GM19025 (cell line): ENCODE measurements at regions not wholly inside any gene's neighbourhood (a gene's known extent, or its start where the extent isn't known, plus 50 kb on each side); places are given as distances from the start of the nearest gene placed in this dataset.
"Not testable (repeated sequence)": the region's sequence is repeated elsewhere in the genome, so short reads cannot be mapped to it uniquely, and the experiment has no call there.

Experiments used
- ATAC-seq: cut with Tn5 transposase; IDR thresholded peaks from one replicate; pipeline ENCODE4 v1.9.1; 2021; ENCODE audit warnings: mild to moderate bottlenecking, low read depth, moderate library complexity; ENCODE audit not compliant: unreplicated experiment

GRCh38 chr7:24125765-24126164, 158.2 kb upstream of the NPY start:
- no peak for ATAC-seq

- ATAC-seq = no peak
These were observed 156.1 kb upstream of the NPY start for GRCh38 chr7:24127930-24128329.

- no peak for ATAC-seq
These were observed 154.4 kb upstream of the NPY start for GRCh38 chr7:24129597-24129996.

DNA sequence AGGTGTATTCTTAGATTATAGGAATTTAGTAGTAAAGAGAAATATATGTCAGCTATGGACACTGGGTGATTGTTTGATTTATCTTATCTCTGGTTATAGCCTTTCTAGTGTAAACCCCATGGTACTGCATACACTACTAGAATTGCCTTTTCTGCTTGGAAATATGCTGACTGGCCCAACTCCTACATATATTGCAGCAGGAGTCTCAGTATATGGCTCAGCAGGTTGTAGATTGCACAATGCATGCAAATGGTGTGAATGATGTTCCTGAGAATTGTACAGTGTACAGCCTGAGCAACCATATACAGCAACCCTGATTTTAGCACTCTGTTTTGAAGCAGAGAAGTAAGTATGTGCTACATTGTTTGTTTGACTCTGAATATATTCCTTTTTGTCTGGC, 153.4 kb upstream of the NPY start:
- ATAC-seq = no peak

DNA sequence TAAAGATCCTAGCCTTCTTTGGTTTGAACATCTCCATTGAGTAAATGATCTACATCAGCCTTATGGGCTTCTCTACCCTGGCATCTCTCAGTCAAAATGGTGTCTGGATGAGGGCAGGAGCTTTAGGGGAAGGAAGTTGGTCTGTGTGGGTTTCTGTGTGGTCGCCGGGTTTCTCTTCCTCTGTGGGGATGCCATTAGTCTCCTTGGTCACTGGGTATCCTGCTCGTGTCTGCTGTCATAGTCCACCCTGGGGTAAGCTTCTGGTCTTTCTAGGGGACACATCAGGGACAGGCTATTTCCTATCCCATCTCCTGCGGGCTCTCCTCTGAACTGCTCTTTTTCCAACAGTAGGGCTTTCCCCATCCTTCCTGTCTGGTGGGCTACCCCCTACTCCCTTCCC, 150.3 kb upstream of the NPY start:
- no peak for ATAC-seq

DNA sequence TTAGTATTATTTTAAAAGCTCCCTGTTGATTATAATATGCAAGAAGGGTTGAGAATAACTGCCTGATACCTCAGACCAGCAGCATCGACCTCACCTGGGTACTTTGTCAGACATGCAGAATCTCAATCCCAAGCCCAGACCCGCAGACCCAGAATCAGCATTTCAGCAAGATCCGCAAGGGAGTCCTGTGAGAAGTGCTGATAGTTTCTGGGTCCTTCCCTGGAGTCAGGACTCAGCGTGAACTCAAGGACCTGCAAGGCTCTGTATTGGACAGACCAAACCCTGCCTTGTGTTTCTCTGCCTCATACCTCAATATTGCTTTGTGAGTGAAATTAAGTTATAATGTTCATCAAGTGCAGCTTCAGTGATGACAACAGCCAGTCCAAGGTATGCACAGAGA, 149.5 kb upstream of the NPY start:
- no peak for ATAC-seq

GRCh38 chr7:24135003-24135817, 148.8 kb upstream of the NPY start:
- ATAC-seq = peak; percentile 67

- no peak for ATAC-seq
These were observed 146.7 kb upstream of the NPY start for GRCh38 chr7:24137338-24137737.

DNA sequence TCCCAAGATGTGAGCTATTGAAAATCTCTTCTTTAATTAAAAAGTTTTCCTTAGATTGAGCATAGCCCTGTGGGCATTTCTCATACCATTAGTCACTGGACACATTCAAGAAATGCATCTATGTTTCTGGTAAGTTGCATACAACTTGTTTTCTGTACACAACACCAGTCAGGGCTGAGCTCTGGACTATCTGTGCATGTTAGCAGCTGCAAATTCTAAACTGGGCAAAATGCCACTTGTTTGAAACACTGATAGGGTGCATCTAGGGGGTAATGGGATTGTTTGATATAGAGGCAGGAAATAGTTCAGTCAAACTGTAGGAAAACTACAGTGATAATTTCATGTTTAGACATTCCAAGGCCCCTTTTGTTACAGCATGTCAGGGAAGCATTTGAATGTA, 145.6 kb upstream of the NPY start:
- ATAC-seq = no peak

DNA sequence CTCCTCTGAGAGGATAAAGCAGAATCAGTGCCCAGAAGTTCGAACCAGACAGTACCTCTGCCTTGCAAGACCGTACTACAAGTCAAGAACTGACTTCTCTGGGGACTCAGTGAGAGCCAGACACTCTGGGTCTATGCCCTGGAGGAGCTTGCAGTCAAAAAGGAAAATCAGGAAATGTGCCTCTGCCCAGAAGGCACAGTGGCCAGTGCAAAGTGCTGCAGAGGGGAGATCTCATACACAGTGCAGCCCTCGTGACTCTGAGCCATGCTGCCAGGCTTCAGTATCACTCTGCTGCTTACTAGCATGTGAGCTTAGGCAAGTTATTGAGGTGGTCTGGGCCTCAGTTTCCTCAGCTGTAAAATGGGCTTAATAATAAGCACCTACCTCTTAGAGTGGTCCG, 144.0 kb upstream of the NPY start:
- no peak for ATAC-seq

DNA sequence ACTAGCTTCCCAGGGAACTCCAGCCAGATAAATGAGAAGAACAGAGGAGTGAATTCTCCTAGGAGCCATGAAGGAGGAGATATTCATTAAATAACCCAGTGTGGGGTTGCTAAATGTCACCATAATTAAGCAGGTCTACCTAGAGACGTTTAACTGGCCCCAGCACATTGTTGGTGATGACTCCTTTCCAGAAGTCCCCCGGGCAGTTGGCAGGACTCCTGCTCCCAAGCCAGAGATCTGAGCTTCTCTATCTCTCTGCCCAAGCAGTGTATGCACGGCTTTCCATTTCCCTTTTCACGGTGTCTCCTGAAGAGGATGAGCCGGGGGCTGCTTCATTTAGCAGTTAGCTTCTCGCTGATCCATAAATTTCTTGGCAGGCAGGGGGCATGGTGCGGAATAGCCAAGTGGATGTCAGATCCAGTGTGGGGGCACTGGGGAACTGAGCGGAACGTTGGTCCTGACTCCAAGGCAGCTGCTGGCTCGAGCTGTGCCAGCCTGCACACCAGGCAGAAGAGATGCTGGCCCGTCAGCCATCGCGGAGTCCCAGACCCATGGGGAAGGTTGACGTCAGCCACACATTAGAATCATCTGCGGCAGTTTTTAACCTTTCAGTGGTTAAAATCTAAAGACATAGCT, 142.0 kb upstream of the NPY start:
- no peak for ATAC-seq

- no peak for ATAC-seq
These were observed 140.4 kb upstream of the NPY start for GRCh38 chr7:24143547-24143946.

DNA sequence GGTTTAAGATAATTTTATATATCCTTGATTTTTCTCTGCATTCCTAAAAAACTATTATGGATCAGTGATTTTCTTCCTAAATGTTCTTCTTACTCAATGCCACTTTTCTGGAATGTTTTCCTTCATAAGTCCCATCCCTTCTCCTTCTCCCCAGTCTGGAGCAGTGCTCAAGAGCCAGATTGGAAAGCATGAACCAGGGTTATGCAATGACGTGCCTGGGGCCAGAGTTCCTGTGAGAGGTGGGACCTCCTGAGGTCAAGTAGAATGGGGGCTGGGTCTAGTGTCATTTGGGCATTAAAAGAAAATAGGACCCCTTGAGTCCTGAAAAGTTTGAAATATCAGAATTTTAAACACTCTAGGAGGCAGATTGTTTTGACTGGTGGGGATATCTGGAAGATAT, 132.0 kb upstream of the NPY start:
- ATAC-seq = no peak

DNA sequence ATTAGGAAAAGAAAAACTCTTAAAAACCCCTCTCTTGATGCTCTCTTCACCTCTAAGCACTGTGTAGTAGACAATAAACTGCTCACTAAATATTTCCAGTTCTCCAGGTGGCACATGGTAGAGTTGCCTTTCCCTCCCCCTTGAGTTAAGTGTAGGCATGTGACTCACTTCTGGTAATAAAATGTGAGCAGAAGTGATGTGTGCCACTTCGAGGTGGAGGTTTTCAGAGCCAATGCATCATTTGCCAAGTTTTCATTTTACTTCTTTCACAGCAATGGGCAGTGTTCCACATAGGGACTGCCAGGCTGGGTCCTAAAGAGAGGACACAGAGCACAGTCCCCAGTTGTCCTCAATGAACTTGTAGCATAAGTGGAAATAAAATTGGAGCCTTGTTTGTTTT, 131.6 kb upstream of the NPY start:
- no peak for ATAC-seq

GRCh38 chr7:24152877-24153472, 131.0 kb upstream of the NPY start:
- ATAC-seq = no peak

- no peak for ATAC-seq
These were observed 126.3 kb upstream of the NPY start for GRCh38 chr7:24157666-24158065.

DNA sequence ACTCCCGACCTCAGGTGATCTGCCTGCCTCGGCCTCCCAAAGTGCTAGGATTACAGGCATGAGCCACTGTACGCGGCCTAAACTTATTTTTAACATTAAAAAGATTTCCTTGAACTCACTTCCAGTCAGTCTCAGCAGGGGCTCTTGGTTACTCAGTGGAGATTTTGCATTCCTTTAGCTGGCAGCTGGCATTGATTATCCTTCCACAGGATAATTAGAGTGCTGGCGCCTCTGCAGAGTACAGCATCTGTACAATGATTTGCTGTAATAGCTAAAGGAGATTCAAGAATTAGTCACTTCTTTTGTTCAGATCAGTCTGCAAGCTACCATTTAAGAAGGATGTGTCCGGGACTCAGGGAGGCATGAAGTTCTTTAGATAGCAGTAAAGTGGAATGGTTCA, 125.0 kb upstream of the NPY start:
- no peak for ATAC-seq

DNA sequence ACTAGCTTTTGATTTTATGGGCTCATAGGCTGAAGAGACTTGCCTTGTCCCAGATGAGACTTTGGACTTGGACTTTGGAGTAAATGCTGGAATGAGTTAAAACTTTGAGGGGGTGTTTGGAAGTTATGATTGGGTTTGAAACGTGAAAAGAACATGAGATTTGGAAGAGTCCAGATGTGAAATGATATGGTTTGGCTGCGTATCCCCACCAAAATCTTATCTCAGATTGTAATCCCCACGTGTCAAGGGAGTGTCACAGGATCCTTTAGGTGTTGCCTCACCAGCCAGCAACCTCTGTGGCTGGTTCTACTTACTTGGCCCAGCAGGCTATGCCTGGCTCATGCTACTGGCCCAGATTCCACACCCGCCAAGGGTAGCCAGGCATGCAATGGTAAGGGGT, 119.6 kb upstream of the NPY start:
- no peak for ATAC-seq

DNA sequence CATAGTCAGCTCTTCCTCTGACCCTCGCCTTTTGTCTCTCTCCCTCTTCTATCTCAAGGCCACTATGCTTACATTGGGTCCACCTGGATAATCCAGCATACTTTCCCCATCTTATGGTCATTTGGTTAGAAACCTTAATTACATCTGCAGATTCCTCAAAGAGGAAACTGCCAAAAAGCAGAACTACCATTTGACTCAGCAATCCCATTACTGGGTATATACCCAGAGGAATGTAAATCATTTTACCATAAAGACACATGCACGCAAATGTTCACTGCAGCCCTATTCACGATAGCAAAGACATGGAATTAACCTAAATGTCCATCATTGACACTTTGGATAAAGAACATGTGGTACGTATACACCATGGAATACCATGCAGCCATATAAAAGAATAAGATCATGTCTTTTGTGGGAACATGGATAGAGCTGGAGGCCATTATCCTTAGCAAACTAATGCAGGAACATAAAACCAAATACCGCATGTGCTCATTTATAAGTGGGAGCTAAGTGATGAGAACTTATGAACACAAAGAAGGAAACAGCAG, 114.8 kb upstream of the NPY start:
- no peak for ATAC-seq

- not testable (repeated sequence) for ATAC-seq
These were observed 112.0 kb upstream of the NPY start for GRCh38 chr7:24171951-24172350.

DNA sequence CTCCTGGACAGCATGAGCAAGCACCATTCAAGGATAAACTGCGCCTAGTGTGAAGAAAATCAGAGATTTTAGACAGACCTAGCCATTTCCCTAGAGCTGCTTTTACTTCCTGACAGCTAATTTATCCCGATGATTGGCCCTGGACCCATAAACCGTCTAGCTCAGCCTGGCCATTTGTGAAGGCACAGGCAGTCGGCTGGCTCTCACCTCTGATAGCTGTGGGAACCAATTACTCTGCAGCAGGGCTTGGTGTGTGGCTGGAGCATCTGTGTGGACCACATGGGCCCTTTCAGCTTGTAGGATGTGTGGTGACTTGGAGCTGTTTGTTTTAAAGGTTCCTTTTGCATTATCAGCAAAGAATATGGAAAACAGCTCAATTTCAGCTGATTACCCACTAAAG, 111.1 kb upstream of the NPY start:
- no peak for ATAC-seq

GRCh38 chr7:24175603-24176002, 108.4 kb upstream of the NPY start:
- no peak for ATAC-seq
